Transverse colon (tissue), 4 donors: ENCODE measurements at regions not wholly inside any gene's neighbourhood (a gene's known extent, or its start where the extent isn't known, plus 50 kb on each side); places are given as distances from the start of the nearest gene placed in this dataset.

Experiments used
- EP300 ChIP-seq: sonication (generic); formaldehyde crosslinking; IDR thresholded peaks from one replicate; pipeline ENCODE4 v1.6.1; 2017; ENCODE audit warnings: antibody characterized with exemption, low read depth
- POLR2A ChIP-seq: fragments of 450-650 bp; IDR thresholded peaks from one replicate; pipeline ENCODE4 v1.6.1; 2016; ENCODE audit warnings: antibody characterized with exemption, mild to moderate bottlenecking, moderate library complexity
- POLR2AphosphoS5 ChIP-seq, 3 donors: sonication (generic); formaldehyde crosslinking; IDR thresholded peaks; one replicate each; pipeline ENCODE4 v1.6.1; 2016; ENCODE audit warnings: antibody characterized with exemption in 3 of 3
- TF ChIP-seq, protein P1 (sequence below), 5 experiments: fragments of 200-600 bp in 3 of 5; fragments of 450-650 bp in 2 of 5; sonication (generic) in 3 of 5; IDR thresholded peaks; 1 replicate in 2 of 5; 2 replicates in 3 of 5; pipeline ENCODE4 v1.5.1; 2016 to 2017; ENCODE audit warnings: antibody characterized with exemption in 5 of 5, inconsistent platforms in 3 of 5, mild to moderate bottlenecking in 2 of 5, moderate library complexity in 1 of 5

DNA sequence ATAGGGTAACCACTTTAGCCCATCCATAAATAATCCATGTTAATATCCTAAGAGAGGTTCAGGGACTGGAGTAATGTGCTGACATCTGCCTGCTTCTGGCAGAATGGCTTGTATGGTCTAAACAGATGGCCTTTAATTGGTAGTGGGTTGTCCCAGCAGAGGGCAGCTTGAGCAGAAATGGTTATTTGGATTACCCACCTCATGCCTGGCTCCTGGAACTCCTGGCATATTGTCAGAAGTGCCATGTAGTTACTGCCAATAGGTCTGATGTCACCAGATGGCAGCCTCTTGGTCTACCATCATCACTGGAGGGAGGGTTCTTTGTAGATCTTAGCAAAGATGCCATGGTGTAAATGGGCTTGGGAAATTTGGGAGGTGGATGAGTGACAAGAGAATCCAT, 157.5 kb upstream of the SOX9 start:
- TF ChIP-seq POLR2AphosphoS5 (IDR thresholded peaks at IDR 0.05) (no peak), POLR2A (no peak), EP300 (no peak)
- TF ChIP-seq, protein P1, sequence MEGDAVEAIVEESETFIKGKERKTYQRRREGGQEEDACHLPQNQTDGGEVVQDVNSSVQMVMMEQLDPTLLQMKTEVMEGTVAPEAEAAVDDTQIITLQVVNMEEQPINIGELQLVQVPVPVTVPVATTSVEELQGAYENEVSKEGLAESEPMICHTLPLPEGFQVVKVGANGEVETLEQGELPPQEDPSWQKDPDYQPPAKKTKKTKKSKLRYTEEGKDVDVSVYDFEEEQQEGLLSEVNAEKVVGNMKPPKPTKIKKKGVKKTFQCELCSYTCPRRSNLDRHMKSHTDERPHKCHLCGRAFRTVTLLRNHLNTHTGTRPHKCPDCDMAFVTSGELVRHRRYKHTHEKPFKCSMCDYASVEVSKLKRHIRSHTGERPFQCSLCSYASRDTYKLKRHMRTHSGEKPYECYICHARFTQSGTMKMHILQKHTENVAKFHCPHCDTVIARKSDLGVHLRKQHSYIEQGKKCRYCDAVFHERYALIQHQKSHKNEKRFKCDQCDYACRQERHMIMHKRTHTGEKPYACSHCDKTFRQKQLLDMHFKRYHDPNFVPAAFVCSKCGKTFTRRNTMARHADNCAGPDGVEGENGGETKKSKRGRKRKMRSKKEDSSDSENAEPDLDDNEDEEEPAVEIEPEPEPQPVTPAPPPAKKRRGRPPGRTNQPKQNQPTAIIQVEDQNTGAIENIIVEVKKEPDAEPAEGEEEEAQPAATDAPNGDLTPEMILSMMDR (IDR thresholded peaks at IDR 0.05): no peak
